T-helper 2 cell treated with Interferon-gamma antibody and Interleukin-4, amounts not matched to agents 100 ng/mL and 5 ng/mL, for 36 hours (primary cell): ENCODE measurements at regions not wholly inside any gene's neighbourhood (a gene's known extent, or its start where the extent isn't known, plus 50 kb on each side); places are given as distances from the start of the nearest gene placed in this dataset.
"Not testable (repeated sequence)": the region's sequence is repeated elsewhere in the genome, so short reads cannot be mapped to it uniquely, and the experiment has no call there.

ENCODE experiments used
- intact Hi-C: fragments of 100-400 bp; cut with micrococcal nuclease; formaldehyde crosslinking; loops from one replicate; pipeline ENCODE4 v1.15.1; 2023

DNA sequence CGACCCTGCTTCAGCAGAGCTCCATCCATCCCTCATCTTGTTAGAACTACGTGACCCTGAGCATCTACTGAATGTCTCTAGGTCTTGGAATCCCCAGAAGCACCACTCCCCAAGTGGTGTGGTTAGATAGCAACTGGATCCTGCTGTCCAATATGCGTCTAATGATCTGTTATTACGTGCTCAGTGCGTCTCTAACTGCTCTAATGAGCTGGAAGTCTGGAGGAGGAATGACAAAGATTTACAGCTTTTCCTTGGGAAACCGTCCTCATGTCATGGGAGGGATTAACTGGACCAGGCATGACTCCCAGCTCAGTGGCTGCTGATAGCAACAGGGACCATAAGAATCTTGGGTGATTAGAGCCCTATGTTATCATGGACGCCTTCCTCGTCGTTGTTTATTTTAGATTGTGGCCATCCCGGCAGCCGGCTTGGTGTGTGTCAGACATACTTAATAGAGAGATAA lies 150.9 kb downstream of the HS3ST3B1 start:
- intact Hi-C loops, result loop anchor here (10.0 kb wide), 1 partner anchor 57 kb away; no protein-coding TSS in a partner anchor

DNA sequence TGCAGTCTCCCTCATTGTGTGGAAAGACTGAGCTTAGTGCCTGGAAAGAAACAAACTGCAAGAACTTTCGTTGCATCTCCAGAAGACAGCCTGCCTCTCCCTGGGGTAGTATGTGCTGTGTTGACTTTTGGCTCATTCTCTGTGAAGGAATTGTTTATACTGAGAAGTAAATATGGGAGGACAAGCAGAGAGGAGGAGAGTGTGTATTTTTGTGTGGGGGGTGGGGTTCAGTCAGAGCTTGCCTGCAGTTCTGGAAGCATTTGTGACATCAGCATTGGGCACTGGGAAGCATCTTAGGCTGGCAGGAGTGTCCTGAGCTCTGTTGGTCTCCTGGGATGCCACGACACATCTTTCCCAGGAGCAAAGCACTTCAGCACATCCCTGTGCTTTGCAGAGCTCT lies 147.9 kb downstream of the HS3ST3B1 start:
- intact Hi-C loops, result no loop called here

DNA sequence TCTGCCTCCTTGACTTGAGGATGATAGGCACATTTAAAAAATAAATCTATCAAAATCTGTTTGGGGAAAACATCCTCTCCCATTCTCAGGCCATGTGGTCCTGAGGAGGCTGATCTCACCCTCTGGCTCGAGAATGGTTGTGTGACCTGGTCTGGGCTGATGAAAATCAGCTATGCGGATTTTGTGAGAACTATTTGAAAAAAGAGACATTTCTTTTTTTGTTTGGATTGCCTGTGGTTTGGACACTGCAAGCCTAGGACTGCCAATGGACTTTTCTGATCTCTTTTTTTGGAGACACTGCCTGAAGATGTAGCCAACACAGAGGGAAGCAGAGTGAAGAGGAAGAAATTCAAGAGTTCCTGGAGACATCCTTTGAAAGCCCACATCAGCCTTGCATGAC lies 145.9 kb downstream of the HS3ST3B1 start:
- intact Hi-C loops, result no loop called here

DNA sequence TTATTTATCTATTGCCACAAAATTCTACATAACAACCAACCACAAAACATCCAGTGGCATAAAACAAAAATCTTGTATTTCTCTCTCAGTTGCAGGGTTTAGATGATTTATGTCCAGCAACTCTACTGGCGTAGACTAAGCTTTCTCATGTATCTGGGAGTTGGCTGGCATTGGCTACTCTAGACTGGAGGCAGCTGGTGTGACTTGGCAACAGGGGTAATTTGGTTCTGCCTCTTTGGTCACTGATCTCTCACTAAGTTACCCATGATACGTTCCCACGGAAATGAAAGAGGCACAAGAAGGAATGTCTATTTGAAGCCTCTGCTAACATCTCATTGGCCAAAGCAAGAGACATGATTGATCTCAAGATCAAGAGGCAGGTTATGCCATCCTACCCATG lies 144.0 kb downstream of the HS3ST3B1 start:
- intact Hi-C loops, result no loop called here

DNA sequence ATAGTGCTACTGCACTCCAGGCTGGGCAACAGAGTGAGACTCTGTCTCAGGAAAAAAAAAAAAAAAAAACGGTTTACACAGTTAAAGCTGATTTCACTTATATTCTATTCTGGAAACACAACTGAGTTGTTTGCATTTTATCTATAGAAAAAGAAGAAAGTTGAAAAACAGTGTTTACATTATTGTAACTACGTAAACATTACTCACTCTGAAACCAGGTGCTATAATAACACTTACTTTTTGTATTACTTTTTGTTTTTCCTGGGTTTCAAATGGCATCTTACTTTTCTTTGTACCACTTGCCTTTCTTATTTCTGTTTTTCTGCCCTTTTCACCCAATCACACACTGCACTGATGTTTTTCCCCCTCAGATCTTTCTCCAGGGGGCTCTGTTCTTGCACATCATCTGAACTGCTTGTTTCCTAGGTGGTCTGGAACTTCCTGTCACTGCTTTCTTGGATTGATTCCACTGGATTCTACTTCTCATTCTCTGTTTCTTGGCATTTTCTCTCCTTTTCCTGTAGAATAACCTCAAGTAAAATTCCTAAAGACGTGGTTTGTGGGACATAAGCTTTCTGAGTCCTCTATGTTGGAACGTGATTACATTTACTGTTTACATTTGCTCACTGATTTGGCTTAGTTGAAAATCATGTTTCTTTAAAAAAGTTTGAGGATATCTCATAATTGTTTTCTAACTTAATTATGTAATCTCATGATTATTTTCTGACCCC lies 142.1 kb downstream of the HS3ST3B1 start:
- intact Hi-C loops, result no loop called here

DNA sequence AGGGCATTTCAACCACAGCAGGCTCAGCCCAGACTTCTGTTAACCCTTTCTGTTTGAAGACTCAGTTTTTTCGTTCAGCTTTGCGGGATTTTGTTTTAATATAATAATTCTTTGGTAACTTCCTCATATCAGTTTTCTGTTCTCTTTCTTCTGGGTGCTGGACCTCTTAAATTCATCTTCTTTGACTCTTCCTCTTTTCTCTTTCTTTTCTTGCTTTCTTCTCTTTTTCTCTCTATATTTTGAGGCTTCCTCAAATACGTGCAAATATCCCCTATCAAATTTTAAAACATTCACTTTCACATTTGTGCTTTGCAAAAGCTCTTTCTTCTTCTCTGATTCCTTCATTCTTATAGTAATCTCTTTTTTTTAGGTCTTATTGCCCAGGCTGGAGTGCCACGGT lies 136.3 kb downstream of the HS3ST3B1 start:
- intact Hi-C loops, result no loop called here

DNA sequence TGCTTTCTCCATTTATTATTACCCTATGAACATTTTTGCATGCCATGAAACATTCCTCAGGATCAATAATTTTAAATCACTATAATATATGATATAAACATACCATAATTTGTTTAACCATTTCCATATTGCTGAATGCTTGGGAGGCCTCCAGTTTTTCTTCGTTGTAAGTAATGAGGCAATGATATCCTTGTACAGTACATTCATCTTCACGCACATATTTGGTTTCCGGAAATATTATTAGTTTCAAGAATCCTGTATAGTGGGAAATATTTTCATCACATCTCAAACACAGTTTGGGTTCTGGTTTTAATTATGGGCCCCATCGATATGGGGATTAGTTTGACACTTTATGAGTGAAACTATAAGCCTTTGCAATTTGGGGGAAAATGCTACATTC lies 135.4 kb downstream of the HS3ST3B1 start:
- intact Hi-C loops, result no loop called here

DNA sequence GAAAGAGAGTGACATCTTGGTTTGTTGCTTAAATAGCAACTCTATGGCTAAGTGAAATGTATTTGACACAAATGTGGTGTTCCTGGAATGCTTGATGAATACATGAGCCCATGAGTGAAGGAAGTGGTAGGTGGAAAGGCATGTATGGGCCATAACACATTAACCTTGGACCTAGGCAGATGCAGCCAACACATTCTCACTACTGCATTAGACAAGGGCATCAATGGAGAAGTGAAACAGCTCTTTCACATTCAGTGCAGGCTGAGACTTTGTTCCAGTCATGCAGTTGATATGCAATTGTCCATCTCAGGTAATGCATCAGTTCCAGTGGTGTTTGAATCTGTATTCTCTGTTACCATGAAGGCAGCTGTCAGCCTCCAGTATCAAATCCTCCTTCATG lies 133.6 kb downstream of the HS3ST3B1 start:
- intact Hi-C loops, result no loop called here

DNA sequence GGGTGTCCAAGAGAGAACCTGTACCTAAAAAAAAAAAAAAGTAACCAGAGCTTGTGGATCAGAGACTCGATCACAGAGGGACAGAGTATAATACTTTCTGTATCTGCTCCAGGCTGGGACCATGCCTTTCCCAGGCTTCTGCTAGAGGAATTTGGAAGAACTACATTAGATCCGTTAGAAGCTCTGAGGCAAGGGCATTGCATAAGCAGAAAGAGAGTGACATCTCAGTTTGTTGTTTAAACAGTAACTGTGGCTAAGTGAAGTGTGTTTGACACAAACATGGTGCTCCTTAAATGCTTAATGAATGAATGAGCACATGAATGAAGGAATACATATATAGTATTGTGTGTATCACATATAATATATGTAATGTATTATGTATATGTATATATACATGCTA lies 131.2 kb downstream of the HS3ST3B1 start:
- intact Hi-C loops, result no loop called here

DNA sequence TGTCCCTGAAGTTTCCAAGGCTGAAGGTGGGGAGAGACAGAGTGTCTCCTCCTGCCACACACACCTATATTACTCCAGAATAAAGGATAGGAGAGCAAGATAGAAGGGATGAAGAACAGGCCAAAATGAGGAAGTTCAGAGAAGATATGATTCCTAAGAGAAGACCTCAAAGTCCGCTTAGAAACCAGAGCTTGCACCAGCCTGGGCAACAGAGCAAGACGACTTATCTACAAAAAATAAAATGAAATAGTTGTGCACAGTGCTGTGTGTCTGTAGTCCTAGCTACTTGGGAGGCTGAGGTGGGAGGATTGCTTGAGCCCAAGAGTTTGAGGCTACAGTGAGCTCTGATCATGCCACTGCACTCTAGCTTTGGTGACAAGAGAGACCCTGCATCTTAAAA lies 128.2 kb downstream of the HS3ST3B1 start:
- intact Hi-C loops, result no loop called here

DNA sequence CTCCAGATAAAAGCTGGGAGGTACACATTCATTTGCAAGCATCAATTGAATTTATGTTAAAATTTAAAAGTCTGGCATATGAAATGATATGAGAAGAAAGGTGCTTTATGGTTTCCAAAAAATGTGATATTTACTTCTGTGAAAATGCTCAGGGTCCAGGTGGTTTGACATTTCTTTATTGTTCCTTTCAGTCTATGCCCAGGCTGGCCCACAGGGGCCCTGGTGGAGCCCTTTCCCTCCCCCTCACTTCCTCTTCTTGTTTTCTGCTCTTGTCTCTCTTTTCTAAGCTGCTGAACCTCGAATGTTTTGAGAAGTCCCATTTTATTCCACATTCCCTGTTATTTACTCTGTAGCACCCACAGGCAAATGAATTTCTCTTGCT lies 127.8 kb downstream of the HS3ST3B1 start:
- intact Hi-C loops, result no loop called here

DNA sequence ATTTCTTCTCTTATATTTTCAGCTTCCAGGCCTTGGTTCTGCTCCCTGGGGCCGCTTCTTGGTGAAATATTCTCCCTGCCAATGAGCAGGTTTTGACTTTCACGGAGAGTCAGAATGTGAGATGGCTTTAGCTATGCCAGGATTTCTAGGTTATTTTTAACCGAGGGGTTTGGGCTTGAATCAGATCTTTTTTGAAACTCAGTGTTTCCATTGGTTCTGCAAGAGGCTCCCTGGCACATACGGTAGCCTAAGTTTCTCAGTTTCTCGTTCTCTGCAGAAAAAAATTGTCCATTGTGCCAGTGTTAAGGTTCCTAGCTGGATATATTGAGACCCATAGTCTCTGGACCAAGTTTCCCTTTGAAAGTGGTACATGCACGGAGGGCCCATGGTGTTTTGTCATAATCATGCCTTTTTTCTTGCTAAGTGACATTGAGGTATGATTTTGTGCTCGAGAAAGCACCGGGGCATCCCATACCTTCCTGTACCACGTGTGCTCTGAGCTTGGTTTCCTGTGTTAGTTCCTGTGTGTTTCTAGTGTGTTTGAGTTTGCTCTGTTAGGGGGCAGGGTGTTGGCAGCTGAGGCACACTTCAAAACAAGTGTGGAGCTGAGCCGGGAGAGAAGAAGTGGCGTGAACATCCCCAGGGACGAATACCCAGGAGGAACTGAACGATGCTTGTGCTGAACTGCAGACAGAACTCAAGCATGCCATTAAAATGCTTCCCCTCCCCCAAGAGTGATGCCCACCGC lies 127.2 kb downstream of the HS3ST3B1 start:
- intact Hi-C loops, result no loop called here

DNA sequence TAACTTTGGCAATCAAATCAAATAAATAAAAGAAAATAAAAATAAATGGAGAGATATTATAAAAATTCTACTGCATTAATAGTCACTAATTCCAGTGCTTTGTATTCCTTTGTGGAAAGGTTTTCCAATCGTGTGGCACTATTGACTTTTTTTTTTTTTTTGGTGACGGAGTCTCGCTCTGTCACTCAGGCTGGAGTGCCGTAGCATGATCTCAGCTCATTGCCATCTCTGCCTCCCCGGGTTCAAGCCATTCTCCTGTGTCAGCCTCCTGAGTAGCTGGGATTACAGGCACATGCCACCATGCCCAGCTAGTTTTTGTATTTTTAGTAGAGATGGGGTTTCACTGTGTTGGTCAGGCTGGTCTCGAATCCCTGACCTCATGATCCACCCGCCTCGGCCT lies 122.3 kb downstream of the HS3ST3B1 start:
- intact Hi-C loops, result not testable (repeated sequence)

DNA sequence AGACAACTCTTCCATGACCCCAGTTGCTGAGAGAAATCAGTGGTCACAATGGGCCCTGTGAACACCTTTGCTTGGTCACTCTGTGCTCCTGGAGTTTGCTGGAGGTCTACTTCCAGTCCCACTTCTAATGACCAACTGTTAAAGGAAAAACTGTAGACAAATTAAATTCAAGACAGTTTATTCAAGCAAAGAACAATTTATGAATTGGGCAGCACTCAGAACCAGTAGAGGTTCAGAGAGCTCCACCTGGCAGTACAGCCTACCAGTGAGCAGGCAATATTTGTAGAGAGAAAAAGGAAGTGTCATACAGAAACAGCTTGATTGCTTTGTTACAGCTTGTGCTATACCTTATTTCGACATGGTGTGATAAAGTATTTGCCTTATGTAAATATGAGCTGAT lies 116.5 kb downstream of the HS3ST3B1 start:
- intact Hi-C loops, result no loop called here

DNA sequence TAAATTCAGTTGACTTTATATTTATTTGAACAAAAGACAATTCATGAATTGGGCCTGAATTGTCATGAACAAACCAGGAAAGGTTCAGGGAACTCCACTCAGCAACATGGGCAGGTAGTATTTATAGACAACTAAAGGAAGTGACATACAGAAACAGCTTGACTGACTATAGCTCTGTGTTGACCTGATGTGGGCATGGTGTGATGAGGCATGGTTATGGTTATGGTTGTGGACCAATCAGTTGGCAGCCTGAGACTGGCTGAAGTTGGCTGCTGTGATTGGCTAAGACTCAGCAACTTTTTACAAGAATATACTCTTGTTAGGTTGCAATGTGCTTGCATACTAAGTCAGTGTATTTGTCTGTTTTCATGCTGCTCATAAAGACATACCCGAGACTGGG lies 108.4 kb downstream of the HS3ST3B1 start:
- intact Hi-C loops, result no loop called here

DNA sequence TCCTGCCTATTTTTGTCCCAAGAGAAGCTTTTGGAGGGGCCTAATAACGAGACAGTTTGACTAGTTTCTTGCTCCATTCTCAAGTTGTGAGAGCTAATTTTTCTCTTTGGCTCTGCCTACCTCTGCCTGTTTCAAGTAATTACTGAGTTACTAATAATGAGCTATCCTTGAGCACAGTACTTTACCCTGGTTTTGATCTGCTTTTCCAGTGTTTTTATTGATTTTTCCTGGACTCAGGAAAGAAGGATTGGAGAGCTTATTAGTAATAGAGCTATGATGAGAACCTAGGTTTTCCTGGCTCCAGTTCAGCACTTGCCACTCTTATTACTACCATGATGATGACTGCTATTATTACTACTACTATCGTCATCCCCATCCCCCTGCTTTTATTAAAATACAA lies 106.7 kb downstream of the HS3ST3B1 start:
- intact Hi-C loops, result no loop called here

DNA sequence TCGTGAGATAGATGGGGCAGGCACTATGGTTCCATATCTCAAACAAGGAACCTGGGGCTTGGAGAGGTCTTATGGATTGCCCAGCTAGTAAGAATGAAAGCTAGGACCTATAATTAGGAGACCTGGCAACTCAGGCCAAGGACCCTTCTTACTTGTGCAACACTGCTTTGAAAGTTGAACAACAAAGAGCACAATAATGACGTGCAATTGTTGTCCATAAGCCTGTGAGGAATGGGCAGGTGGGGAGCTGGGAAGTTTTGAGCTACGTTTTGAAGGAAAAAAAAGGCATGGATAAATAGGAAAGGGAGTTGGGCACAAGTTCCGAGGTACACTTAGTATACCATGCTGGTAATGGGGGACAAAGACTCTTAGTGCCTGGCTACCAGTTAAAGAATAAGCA lies 104.3 kb downstream of the HS3ST3B1 start:
- intact Hi-C loops, result no loop called here
